WI38 (cell line): ENCODE measurements at regions not wholly inside any gene's neighbourhood (a gene's known extent, or its start where the extent isn't known, plus 50 kb on each side); places are given as distances from the start of the nearest gene placed in this dataset.

Experiments
- H3K4me3 ChIP-seq: 2 replicates; pipeline ENCODE4 v1.5.1; 2011; ENCODE audit warnings: low read depth, mild to moderate bottlenecking, control low read depth, low read length
- TF ChIP-seq, protein P1 (sequence below): IDR thresholded peaks from 2 replicates; pipeline ENCODE4 v1.5.1; 2012; ENCODE audit warnings: low read depth, mild to moderate bottlenecking, control low read depth, low read length

- no peak overlapping the region for H3K4me3 ChIP-seq
- TF ChIP-seq, protein P1, sequence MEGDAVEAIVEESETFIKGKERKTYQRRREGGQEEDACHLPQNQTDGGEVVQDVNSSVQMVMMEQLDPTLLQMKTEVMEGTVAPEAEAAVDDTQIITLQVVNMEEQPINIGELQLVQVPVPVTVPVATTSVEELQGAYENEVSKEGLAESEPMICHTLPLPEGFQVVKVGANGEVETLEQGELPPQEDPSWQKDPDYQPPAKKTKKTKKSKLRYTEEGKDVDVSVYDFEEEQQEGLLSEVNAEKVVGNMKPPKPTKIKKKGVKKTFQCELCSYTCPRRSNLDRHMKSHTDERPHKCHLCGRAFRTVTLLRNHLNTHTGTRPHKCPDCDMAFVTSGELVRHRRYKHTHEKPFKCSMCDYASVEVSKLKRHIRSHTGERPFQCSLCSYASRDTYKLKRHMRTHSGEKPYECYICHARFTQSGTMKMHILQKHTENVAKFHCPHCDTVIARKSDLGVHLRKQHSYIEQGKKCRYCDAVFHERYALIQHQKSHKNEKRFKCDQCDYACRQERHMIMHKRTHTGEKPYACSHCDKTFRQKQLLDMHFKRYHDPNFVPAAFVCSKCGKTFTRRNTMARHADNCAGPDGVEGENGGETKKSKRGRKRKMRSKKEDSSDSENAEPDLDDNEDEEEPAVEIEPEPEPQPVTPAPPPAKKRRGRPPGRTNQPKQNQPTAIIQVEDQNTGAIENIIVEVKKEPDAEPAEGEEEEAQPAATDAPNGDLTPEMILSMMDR: no peak
These were observed 77.6 kb upstream of the PMEPA1 start for GRCh38 chr20:57787151-57787989.

DNA sequence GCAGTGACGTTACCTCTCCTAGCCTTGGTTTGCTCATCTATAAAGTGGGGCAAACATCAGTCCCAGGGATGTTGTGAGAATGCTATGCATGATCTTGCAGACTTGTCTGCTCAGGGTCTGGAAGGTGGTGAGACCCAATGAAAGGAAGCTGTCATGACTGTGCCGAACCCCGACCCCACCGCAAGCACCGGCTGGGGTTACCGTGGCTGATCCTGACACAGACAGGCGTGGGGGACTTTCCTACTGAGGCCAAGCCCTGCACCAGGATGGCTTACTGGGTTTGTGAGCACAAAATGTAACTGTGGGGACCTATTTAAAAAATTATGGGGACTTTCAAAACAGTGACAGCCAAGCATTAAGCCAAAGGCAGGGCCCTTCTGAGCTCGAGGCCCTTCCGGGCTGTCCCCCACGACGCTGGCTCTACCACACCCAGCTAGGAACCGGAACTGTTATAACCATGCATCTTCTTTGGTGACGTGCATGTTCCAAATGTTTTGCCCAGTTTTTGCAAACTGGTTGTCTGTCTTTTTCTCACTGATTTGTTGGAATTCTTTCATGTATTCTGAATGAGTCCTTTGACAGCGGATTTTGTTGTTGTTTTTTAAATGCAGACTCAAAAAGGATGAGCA, 76.6 kb upstream of the PMEPA1 start:
- TF ChIP-seq, protein P1: no peak
- H3K4me3 ChIP-seq: no peak overlapping the region

DNA sequence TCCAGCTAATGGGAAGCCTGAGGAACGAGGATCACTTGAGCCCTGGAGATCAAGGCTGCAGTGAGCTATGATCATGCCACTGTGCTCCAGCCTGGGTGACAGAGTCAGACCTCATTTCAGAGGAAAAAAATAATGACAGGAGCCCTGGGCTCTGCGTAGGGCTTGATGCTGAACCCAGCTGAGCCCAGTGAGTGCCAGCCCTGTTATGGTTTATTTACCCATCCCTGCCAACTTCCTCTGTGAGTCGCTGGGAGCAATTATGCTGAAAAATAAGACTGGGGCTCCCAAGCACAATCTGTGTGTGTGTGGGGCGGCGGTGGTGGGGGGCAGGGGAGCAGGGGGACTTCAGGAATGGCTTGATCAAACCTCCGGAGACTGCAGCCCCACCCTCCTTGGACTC, 75.9 kb upstream of the PMEPA1 start:
- no peak overlapping the region for H3K4me3 ChIP-seq
- TF ChIP-seq, protein P1: no peak

GRCh38 chr20:57785061-57785460, 75.2 kb upstream of the PMEPA1 start:
- H3K4me3 ChIP-seq: no peak overlapping the region
- TF ChIP-seq, protein P1: no peak

GRCh38 chr20:57783956-57784837, 74.4 kb upstream of the PMEPA1 start:
- TF ChIP-seq, protein P1: no peak
- H3K4me3 ChIP-seq: no peak overlapping the region

DNA sequence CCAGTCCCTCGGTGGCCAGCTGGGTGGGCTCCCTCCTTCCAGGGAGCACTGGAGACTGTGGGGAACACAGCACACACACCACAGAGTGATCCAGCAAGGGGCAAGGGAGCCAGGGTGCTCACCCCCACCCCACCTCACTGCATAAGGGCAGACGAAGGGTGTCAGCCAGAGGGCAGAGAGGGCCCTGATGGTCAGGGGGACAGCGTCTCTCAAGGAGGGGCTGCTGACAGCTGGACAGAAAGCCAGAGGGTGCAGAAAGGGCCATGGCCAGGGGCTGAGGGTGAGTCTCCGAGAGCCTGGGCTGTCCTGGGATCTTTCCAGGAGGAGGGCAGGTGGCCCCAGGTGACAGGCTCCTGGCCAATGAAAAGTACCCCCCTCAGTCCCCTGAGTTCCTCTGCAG, 73.4 kb upstream of the PMEPA1 start:
- H3K4me3 ChIP-seq: no peak overlapping the region
- TF ChIP-seq, protein P1: no peak
